ENCODE measurements at regions not wholly inside any gene's neighbourhood (a gene's known extent, or its start where the extent isn't known, plus 50 kb on each side); places are given as distances from the start of the nearest gene placed in this dataset.
A peak's percentile ranks its signal among the peaks of the same experiment; 100 is the strongest.
"Not testable (repeated sequence)": the region's sequence is repeated elsewhere in the genome, so short reads cannot be mapped to it uniquely, and the experiment has no call there.

DNA sequence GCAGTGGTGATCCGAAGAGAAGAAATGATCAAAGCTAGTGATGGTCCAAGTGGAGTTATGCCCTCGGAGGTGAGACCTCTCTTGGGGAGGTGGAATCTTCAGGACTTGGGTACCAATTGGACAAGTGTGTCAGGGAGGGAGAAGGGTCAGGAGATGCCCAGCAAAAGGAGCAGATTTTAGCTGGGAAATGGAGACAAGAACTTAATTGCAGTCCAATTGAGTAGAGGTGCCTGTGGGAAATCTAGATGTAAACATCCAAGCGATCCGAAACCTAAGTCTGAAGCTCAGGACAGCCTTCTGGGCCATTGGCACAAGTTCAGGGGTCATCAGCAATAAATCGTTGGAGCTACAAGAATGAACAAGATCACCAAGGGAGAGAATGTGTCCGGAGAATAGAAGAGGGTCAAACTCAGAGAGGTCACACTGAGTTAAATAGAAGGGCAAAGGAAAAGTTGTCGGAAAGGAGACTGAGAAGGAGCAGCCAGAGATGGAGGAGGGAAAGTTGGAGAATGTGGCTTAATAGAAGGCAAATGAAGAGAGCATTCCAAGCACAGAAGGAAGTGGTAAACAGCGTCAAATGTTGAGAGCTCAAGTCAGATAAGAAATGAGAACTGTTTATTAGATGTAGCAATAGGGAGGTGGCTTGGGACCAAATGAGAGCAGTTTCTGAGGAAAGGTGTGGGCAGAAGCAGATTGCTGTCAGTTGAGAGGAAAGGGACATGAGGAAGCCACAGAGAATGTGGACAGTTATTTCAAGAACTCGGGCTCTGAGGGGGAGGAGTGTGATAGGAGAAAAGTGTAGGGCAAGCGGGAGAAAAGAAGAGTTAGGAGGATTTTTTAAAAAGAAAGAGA is 64.2 kb upstream of the FNDC3B start:
- ATAC-seq (peak; percentile 46), DNase-seq (ENCODE audit: missing footprints) (no peak)
- intact Hi-C loops (cut with DNase I): no loop called here

DNA sequence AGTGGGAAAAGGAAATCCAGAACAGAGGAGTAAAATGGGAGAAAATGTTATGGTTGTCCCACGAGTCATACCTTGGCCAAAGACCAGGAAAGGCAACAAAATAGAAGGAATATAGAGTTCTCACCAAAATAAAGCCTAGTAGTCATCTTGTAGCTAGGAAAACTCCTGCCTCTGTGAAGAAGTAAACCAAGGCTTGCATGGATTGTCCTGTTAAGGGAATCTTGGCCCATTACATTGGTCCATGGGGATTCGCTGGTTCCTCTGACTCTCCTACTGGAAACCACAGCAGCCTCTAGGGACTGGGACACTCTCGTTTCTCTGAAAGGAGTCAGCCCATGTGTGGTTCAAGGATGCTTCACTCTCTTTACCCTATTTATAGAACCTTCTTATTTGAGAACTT is 62.9 kb upstream of the FNDC3B start:
- DNase-seq (ENCODE audit: missing footprints) (no peak), ATAC-seq (no peak)
- intact Hi-C loops (cut with DNase I): no loop called here

DNA sequence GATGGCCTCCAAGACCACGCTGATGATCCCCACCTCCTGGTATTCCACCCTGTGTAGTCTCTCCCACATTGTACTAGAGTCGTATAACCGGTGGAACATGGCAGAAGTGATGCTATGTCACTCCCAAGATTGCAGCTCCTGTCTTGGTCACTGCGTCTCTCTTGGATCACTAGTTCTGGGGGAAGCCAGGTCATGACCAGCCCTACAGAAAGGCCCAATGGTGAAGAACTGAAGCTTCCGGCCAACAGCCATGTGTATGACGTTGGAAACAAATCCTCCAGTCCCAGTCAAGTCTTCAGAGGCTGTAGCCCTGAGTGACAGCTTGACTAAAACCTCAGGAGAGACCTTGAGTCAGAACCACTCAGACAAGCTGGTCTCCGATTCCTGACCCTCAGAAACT is 61.9 kb upstream of the FNDC3B start:
- DNase-seq (ENCODE audit: missing footprints) (no peak), ATAC-seq (no peak)
- intact Hi-C loops (cut with DNase I): no loop called here

DNA sequence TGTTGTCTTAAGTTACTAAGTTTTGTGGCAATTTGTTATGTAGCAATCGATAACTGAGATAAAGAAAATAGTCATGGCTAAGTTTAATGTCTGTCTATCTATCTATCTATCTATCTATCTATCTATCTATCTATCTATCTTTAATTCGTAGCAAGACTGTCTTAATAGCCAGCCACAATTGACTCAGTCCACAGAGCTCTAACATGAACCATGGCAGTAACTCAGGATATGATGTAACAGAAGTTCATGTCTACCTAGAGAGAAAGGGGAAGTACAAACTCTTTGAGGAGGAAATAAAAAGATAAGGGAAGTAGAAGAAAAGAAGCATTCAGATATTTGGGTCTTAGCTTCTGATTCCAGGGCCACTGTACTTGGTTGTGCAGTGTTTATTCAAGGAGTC is 61.5 kb upstream of the FNDC3B start:
- ATAC-seq (no peak), DNase-seq (ENCODE audit: missing footprints) (no peak)
- intact Hi-C loops (cut with DNase I): no loop called here

DNA sequence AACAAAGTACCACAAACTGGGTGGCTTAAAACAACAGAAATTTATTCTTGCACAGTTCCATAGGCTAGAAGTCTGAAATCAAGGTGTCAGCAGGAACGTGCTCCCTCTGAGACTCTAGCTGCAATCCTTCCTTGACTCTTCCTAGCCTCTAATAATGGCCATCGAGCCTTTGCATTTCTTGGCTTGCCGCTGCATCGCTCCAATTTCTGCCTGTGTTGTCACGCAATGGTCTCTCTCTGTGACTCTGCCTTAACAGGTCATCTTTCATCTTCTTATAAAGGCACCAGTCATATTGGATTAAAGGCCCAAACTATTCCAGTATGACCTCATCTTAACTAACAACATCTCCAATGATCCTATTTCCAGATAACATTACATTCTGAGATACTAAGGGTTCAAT is 61.0 kb upstream of the FNDC3B start:
- DNase-seq (ENCODE audit: missing footprints) (no peak), ATAC-seq (no peak)
- intact Hi-C loops (cut with DNase I): no loop called here

DNA sequence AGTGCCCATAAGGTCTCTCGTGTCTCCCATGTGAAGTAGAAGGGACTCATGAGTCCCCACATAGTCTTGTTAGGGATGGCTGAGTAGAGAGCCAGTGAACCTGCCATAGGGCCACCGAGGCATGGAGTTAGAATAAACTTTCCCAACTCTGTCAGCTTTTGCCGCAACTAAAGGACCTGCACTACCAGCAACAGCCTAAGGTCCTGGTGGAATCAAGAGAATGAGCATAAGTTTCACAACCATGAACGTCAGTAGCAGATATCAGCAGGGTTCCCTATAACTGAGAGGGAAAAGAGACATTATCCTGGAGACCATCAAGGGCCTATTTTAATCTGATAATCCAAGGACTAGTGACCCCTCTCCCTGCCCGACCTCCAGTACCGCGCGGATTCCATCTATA is 60.3 kb upstream of the FNDC3B start:
- intact Hi-C loops (cut with DNase I): no loop called here
- ATAC-seq: no peak
- no peak for DNase-seq (ENCODE audit: missing footprints)

DNA sequence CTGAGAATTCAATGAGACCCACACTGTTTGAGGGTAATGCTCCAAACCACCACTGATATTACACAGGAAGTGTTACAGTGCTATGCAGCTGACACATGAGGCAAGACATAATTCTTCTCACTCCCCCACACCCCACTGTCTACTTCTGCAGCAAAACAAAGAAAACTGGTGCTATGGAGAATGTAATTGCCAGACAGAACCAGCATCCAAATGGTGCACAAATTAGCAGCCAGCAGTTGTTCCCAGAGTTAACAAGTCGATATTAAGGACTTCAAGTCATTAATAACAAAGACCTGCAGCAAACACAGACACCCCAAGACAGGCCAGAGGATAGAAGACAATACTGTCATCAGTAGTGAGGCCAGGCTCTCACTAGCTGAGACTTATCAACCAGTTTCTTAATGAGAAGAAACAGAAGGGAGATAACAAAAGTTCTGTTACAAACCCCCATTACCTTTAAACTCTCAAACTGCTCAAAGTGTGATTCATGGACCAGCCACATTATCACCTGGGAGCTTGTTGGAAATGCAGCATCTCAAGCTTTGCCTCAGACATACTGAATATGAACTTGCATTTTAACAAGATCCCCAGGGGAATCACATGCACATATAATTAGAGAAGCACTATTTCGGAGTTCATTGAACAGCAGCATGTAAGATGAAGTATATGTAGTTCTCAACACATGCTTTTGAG is 58.7 kb upstream of the FNDC3B start:
- intact Hi-C loops (cut with DNase I): no loop called here
- DNase-seq (ENCODE audit: missing footprints) (no peak), ATAC-seq (no peak)

DNA sequence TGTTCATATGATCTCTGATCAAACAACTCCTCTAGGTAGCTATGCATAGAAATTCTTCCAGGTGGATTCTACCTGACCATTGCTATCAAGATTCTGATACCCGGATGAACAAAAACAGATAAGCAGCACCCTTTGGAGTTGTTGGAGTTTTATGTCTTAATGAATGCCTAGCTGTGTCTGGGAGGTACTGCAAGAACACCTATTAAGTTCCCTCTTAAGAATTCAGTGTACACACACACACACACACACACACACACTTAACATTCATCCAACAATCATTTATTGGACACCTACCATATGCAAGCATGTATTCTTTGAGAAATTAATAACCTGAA is 58.1 kb upstream of the FNDC3B start:
- intact Hi-C loops (cut with DNase I): no loop called here
- DNase-seq (ENCODE audit: missing footprints): no peak

DNA sequence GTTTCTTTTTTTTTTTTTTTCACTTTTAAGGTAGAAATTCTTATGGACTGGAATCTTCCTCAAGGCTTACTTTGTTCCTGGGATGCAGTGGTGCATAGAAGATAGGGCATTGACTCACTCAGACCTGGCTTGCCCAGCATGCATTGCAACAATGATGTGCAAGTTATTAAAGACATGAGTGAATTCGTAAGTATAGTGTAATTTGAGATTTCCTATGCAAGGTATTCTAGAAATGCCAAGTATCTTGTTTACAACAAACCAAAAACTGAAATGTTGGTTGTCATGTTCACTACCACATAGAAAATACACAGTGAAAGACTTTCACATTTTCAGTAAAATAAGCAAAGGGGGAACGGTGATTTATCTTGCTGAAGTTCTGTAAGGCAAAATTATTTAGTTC is 56.5 kb upstream of the FNDC3B start:
- ATAC-seq (no peak), DNase-seq (ENCODE audit: missing footprints) (no peak)
- intact Hi-C loops (cut with DNase I): no loop called here

More for the DNA sequence above, 58.1 kb upstream of the FNDC3B start:
- ATAC-seq: no peak

DNA sequence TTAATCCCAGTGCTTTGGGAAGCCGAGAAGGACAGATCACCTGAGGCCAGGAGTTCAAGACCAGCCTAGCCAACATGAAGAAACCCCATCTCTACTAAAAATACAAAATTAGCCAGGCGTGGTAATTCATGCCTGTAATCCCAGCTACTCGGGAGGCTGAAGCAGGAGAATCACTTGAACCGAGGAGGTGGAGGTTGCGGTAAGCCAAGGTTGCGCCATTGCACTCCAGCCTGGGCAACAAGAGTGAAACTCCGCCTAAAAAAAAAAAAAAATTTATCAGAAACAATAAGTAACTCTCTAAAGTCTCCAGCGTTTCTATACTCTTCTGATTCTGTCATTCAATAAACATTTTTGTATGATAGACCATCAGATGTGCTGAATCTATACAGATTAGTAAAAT is 55.7 kb upstream of the FNDC3B start:
- intact Hi-C loops (cut with DNase I); ATAC-seq; DNase-seq (ENCODE audit: missing footprints): not testable (repeated sequence)

DNA sequence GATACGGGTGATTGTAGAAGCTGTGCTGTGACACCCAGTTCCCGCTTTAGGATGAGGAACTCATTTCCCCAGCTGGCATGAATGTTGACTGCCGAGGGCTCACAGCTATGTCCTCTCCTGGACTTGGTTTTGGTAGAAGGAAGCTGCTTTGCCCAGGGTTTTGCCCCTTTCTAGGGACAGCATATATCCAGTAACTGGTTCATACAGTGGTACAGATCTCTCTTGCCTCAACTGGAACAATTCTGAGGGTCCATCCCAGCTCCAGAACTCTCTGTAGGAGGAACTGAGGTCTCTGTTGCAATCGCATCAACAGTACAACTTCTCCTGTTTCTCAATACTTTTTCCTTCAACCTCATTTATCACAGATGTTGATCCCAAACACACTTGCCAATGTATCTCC is 54.5 kb upstream of the FNDC3B start:
- no peak for DNase-seq (ENCODE audit: missing footprints)
- ATAC-seq: peak; percentile 44
- intact Hi-C loops (cut with DNase I): no loop called here

DNA sequence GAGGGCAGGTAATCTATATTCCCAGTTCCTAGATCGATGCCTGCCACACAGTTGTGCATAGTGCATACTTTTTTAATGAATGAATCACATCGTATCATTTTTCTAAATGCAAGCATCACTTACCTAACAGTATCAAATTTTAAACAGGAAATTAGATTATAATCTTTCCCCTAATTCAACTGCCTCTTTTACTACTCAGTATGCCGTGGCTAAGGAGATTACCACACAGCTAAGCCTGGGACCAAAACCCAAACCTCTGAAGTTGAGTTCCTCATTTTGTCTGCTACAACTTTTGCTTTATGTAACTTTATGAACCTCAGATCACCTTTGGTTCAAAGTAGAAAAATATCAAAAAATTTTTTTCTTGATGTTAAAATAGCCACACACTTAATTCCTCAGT is 53.2 kb upstream of the FNDC3B start:
- intact Hi-C loops (cut with DNase I): no loop called here
- DNase-seq (ENCODE audit: missing footprints) (no peak), ATAC-seq (no peak)

DNA sequence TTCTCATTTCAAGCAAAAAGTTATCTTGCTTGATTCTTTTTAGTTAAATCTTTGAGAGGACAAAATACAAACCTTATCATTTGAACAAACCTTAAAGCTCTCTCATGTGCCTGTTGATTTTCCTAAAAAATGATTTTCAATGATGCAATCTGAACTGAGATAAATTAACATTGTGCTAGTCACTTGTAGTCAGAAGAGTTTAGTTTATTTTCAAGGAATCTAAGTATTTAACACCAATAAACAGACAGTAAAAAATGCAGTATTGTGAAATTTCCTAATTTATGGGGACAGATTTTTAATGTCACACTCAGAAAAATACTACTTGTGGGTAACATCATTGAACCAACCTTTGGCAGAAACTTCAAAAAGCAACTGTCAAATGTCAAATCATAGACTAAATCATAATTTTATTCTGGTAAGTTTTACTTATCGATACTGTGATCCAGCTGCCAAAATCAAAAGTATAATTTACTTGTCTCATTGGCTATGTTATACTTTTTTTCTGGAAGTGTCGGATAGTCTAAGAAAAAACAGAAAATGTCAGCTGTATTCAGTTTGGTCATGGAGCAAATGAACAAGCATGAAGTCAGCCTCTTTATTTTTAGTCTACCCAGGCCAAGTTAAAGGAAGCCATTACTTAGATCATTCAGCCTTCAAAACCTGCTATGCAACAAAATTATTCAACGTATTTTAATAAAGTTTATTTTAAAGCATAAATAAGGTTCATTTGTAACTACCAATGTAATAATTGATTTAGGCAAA is 52.4 kb upstream of the FNDC3B start:
- intact Hi-C loops (cut with DNase I): no loop called here
- no peak for ATAC-seq

More for the DNA sequence above, 52.4 kb upstream of the FNDC3B start:
- DNase-seq (ENCODE audit: missing footprints): no peak

All from Right ventricle myocardium inferior (tissue), 1 donor.